ENCODE measurements at regions not wholly inside any gene's neighbourhood (a gene's known extent, or its start where the extent isn't known, plus 50 kb on each side); places are given as distances from the start of the nearest gene placed in this dataset.

DNA sequence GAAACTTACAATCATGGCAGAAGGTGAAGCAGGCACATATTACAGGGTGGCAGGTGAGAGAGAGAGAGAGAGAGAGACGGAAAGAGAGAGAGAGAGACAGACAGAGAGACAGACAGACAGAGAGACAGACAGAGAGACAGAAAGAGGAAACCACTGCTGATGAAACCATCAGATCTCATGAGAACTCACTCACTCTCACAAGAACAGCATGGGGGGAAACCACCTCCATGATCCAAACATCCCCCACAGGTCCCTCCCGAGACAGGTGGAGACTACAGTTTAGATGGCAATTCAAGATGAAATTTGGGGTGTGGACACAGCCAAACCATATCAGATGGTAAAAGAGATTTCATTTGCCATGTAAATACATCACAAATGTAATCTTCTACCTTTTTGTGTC is 708.1 kb downstream of the MRPL39 start:
- no peak overlapping the region for H3K9ac ChIP-seq (ENCODE audit: low read depth, low read length)
- no peak overlapping the region for H3K27ac ChIP-seq (ENCODE audit: low read length)
- no peaks in the 10 kb centered on the region for H3K4me1 ChIP-seq (ENCODE audit: insufficient read depth, low read length)
- H3K36me3 ChIP-seq (ENCODE audit: insufficient read depth, low read length): no peaks in the 10 kb centered on the region
- H3K9me3 ChIP-seq (ENCODE audit: insufficient read depth, low read length, severe bottlenecking): no peaks in the 10 kb centered on the region
- H2AFZ ChIP-seq (ENCODE audit: low read depth, low read length): no peak overlapping the region
- ATAC-seq (ENCODE audit: insufficient read depth, low read depth): no peak
- no peaks in the 10 kb centered on the region for H3K79me2 ChIP-seq (ENCODE audit: insufficient read depth, low read length)
- no peaks in the 10 kb centered on the region for H3K27me3 ChIP-seq (ENCODE audit: insufficient read depth, low read length, poor library complexity)
- no peak for DNase-seq
- no peak for TF ChIP-seq EZH2 (IDR thresholded peaks at IDR 0.05; ENCODE audit: borderline replicate concordance, low read depth, low read length, severe bottlenecking)
- TF ChIP-seq, protein P1, sequence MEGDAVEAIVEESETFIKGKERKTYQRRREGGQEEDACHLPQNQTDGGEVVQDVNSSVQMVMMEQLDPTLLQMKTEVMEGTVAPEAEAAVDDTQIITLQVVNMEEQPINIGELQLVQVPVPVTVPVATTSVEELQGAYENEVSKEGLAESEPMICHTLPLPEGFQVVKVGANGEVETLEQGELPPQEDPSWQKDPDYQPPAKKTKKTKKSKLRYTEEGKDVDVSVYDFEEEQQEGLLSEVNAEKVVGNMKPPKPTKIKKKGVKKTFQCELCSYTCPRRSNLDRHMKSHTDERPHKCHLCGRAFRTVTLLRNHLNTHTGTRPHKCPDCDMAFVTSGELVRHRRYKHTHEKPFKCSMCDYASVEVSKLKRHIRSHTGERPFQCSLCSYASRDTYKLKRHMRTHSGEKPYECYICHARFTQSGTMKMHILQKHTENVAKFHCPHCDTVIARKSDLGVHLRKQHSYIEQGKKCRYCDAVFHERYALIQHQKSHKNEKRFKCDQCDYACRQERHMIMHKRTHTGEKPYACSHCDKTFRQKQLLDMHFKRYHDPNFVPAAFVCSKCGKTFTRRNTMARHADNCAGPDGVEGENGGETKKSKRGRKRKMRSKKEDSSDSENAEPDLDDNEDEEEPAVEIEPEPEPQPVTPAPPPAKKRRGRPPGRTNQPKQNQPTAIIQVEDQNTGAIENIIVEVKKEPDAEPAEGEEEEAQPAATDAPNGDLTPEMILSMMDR (IDR thresholded peaks at IDR 0.05; ENCODE audit: borderline replicate concordance, extremely low read depth, low read length, poor library complexity, severe bottlenecking): no peak
- H4K20me1 ChIP-seq (ENCODE audit: insufficient read depth, low read length): no peaks in the 10 kb centered on the region
- H3K4me2 ChIP-seq (ENCODE audit: insufficient read depth, low read length): no peak overlapping the region
- H3K4me3 ChIP-seq (ENCODE audit: low read depth in 1 of 2, low read length in 2 of 2): no peak overlapping the region

DNA sequence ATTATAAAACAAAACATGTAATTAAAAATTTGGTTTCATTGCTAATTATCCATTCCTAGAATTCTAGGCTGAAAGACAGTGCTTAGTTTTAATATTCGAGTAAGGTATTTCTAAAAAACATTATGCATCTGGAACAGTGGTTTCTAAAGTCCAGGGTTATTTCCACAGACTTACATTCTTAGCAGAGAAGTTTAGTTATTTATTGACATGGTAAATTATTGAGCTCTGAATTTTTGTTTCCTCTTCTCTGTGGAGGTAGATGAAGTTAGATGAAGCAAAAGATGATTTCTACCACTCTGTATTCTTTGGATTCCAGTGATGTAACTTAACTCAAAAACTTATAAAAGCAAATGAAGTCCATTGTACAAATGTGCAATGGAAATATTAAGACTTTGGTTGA is 709.4 kb downstream of the MRPL39 start:
- DNase-seq: no peak
- no peaks in the 10 kb centered on the region for H3K4me1 ChIP-seq (ENCODE audit: insufficient read depth, low read length)
- no peaks in the 10 kb centered on the region for H3K27me3 ChIP-seq (ENCODE audit: insufficient read depth, low read length, poor library complexity)
- TF ChIP-seq EZH2 (IDR thresholded peaks at IDR 0.05; ENCODE audit: borderline replicate concordance, low read depth, low read length, severe bottlenecking): no peak
- TF ChIP-seq, protein P1 (IDR thresholded peaks at IDR 0.05; ENCODE audit: borderline replicate concordance, extremely low read depth, low read length, poor library complexity, severe bottlenecking): no peak
- no peak for ATAC-seq (ENCODE audit: insufficient read depth, low read depth)
- H3K4me2 ChIP-seq (ENCODE audit: insufficient read depth, low read length): no peak overlapping the region
- H3K27ac ChIP-seq (ENCODE audit: low read length): no peak overlapping the region
- H3K4me3 ChIP-seq (ENCODE audit: low read depth in 1 of 2, low read length in 2 of 2): no peak overlapping the region
- no peak overlapping the region for H3K9ac ChIP-seq (ENCODE audit: low read depth, low read length)
- no peaks in the 10 kb centered on the region for H3K79me2 ChIP-seq (ENCODE audit: insufficient read depth, low read length)
- no peaks in the 10 kb centered on the region for H3K9me3 ChIP-seq (ENCODE audit: insufficient read depth, low read length, severe bottlenecking)
- H3K36me3 ChIP-seq (ENCODE audit: insufficient read depth, low read length): no peaks in the 10 kb centered on the region
- no peaks in the 10 kb centered on the region for H4K20me1 ChIP-seq (ENCODE audit: insufficient read depth, low read length)
- no peak overlapping the region for H2AFZ ChIP-seq (ENCODE audit: low read depth, low read length)

DNA sequence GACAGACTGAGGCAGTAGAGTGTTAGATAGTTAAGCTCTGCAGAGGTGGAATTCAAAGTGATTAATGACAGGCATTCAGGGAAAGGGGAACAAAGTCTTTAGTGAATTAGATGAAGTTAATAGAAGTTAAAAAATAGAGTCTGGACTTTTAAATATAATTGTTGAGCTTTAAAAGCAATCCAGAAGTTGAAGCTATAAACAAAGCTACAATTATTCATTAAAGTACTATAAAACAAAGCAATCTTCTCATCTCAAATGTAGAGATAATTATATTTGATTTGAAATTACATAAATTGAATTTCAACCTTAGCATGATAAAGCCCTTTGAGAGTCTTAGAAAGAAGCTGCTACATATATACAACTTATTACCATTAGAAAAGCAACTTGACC is 710.6 kb downstream of the MRPL39 start:
- Histone ChIP-seq H4K20me1 (ENCODE audit: insufficient read depth, low read length) (no peaks in the 10 kb centered on the region), H3K4me1 (ENCODE audit: insufficient read depth, low read length) (no peaks in the 10 kb centered on the region), H3K36me3 (ENCODE audit: insufficient read depth, low read length) (no peaks in the 10 kb centered on the region), H3K79me2 (ENCODE audit: insufficient read depth, low read length) (no peaks in the 10 kb centered on the region), H3K27me3 (ENCODE audit: insufficient read depth, low read length, poor library complexity) (no peaks in the 10 kb centered on the region), H3K4me3 (ENCODE audit: low read depth in 1 of 2, low read length in 2 of 2) (no peak overlapping the region), H3K27ac (ENCODE audit: low read length) (no peak overlapping the region), H3K9ac (ENCODE audit: low read depth, low read length) (no peak overlapping the region), H3K9me3 (ENCODE audit: insufficient read depth, low read length, severe bottlenecking) (no peaks in the 10 kb centered on the region), H3K4me2 (ENCODE audit: insufficient read depth, low read length) (no peak overlapping the region), H2AFZ (ENCODE audit: low read depth, low read length) (no peak overlapping the region)
- no peak for DNase-seq
- TF ChIP-seq EZH2 (IDR thresholded peaks at IDR 0.05; ENCODE audit: borderline replicate concordance, low read depth, low read length, severe bottlenecking): no peak
- TF ChIP-seq, protein P1 (IDR thresholded peaks at IDR 0.05; ENCODE audit: borderline replicate concordance, extremely low read depth, low read length, poor library complexity, severe bottlenecking): no peak
- no peak for ATAC-seq (ENCODE audit: insufficient read depth, low read depth)

Measured in DND-41 (cell line).